HG02763 (cell line): ENCODE measurements at regions not wholly inside any gene's neighbourhood (a gene's known extent, or its start where the extent isn't known, plus 50 kb on each side); places are given as distances from the start of the nearest gene placed in this dataset.
"Not testable (repeated sequence)": the region's sequence is repeated elsewhere in the genome, so short reads cannot be mapped to it uniquely, and the experiment has no call there.

Experiments used
- ATAC-seq: cut with Tn5 transposase; IDR thresholded peaks from one replicate; pipeline ENCODE4 v1.9.1; 2021; ENCODE audit warnings: mild to moderate bottlenecking, moderate library complexity; ENCODE audit not compliant: unreplicated experiment

GRCh38 chr6:156231026-156231765, 546.0 kb upstream of the ARID1B start:
- no peak for ATAC-seq

GRCh38 chr6:156219973-156220372, 557.2 kb upstream of the ARID1B start:
- ATAC-seq: no peak

DNA sequence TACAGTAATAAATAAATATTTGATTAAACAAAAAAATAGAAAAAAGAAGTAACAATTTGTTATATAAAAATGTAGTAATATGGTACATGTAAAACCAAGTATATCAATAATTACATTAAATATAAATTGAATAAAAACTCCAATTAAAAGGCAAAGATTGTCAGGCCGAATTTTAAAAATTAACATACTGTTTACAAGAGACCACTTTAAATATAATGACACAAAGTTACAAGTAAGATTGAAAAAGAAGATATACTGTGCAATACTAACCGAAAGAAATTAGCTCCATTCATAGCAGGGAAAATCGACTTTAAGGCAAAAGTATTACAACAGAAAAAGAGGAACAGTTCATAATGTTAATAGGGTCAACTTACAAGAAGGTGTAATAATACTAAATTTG, 571.5 kb upstream of the ARID1B start:
- no peak for ATAC-seq

DNA sequence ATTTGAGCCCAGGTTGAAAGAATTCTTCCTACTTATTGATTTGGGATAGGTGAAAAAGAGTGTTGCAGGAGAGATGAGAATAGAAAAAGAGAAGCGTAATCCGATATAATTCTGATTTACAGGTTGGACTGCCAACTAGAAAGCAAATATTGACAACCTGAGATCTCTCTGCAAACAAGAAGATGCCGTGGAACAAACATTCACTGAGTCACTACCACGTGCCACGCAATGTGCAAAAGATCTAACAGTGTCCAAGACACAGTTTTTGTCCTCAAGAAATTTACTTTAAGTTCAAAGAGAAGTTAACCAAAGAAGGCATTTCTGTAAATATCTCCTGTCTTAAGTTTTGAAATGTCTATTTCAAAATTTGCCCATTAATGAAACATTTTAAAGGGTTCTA, 578.0 kb upstream of the ARID1B start:
- ATAC-seq: no peak

- ATAC-seq: no peak
Observed at GRCh38 chr6:156197513-156197912, 579.7 kb upstream of the ARID1B start.

- ATAC-seq: no peak
Observed at GRCh38 chr6:156194981-156195380, 582.2 kb upstream of the ARID1B start.

GRCh38 chr6:156193381-156193780, 583.8 kb upstream of the ARID1B start:
- no peak for ATAC-seq

DNA sequence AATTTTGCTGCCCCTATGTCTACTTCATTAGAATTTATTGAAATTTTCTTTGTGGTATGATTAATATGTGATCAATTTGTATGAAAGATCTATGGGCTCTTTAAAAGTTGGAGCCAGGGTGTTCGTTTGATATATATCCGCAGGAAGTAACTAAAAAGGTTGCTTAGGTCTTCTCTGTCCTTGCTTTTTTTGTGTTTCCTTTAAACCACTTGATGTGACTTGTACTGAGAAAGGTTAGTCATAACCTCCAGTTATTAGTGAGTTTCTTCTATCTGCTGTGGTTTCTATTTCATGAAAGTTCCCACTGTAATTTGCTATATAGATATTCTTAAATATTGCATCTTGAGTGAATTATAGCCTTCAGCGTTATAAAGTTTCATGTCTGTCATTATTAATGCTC, 585.3 kb upstream of the ARID1B start:
- no peak for ATAC-seq

DNA sequence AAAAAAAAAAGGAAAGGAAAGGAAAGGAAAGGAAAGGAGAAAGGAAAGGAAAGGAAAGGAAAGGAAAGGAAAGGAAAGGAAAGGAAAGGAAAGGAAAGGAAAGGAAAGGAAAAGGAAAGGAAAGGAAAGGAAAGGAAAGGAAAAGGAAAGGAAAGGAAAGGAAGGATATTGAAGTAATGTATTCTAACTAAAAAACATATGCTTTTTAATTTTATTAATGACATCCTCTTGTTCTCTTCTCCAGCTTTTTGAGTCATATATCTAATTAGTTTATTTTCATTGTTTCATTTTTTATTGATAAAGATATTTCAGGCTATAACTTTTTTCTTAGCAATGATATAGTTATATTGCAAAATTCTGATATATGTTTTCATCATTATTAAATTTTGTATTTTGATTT, 585.8 kb upstream of the ARID1B start:
- ATAC-seq: not testable (repeated sequence)

DNA sequence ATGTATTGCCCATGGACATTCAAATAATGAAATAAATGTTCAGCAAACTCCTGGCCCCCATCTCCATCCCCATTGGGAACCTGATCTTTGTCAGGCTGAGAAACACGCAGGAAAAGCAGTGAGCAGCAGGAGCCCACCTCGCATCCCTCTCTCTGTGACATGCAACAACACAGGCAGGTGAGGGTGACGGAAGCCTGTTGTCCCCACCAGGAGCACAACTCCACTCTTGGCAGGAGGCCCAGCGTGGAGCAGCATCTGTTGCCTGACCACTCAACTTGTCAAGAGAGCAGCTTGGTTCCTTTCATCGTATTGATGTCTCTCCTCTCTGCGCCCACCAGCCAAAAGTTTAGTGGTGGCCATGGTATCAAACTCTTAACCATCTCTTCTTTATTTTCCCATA, 586.9 kb upstream of the ARID1B start:
- no peak for ATAC-seq

DNA sequence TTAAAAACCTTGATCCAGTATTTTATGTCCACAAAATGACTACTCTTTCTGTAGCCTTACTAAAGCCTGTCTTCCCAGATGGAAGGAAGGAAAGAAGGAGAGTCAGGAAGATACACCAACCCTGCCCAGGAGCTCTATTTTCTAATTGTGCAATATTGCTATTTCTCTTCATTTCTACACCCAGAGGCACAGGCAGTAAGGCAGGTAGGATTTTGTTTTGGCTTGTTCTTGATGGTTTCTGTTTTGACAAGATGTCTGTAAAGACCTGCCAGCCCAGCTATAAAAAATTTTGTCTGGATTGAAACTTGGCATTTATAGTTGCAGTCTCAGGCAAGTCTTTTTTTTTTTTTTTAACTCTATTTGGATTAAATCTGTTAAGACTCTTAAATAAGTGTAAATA, 587.5 kb upstream of the ARID1B start:
- ATAC-seq: no peak

DNA sequence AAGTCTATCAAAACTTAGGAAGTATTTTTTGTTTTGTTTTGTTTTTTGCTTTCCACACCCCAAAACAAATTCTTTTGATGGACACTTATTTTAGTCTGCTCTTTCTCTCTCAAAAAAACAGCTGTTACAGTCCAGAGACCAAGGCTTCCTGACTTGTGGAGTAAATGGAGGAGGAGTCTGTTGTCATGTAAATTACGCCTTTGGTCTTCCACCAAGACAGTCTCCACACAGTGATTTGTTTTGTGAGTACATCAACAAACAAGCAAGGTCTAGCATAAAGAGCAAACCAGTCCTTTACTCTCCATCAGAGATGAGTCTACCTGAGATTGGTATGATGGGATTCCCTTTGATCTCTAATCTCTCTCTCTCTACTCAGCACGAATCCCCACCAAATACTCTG, 588.0 kb upstream of the ARID1B start:
- ATAC-seq: no peak

GRCh38 chr6:156185113-156185512, 592.1 kb upstream of the ARID1B start:
- no peak for ATAC-seq

DNA sequence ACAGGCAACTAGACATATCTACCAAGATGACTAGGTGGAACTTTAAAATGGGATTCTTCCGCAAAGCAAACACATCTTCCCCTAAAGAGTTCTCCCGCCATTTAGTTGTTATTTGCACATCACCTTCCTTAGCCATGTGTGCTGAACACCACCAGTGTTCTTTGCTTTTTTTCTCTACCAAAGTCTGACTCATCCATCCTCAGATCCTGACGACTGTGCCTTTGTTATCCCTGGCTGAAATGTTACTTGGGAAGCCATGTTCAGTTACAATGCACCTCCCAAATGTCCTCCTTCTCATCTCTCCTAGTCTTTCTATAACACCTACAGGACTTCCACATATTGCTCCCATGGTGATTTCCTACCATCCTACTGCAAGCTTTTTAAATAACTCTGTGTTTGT, 593.5 kb upstream of the ARID1B start:
- no peak for ATAC-seq

- ATAC-seq: no peak
Observed at GRCh38 chr6:156182356-156182755, 594.8 kb upstream of the ARID1B start.

- no peak for ATAC-seq
Observed at GRCh38 chr6:156181506-156181905, 595.7 kb upstream of the ARID1B start.

DNA sequence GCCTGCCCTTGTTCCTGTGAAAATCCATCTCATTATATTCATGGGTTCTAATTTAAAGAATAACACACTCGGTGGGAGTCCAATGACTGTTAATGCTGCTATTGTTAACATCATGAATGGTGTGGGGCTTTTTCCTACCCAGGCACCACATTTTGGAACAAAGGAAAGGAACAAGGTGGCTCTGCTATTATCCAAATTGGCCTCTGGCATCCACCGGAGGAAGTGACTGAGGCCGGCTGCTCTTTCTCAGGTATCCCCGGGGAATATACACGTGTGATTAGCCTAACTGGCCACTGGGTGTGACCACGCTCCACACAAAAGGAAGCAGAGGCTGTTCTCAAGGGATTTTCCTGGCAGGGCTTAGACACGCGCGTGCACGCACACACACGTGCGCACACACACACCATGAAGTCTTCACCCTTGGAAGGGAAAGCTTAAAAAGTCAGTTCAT, 601.2 kb upstream of the ARID1B start:
- no peak for ATAC-seq

- no peak for ATAC-seq
Observed at GRCh38 chr6:156175433-156175832, 601.7 kb upstream of the ARID1B start.

DNA sequence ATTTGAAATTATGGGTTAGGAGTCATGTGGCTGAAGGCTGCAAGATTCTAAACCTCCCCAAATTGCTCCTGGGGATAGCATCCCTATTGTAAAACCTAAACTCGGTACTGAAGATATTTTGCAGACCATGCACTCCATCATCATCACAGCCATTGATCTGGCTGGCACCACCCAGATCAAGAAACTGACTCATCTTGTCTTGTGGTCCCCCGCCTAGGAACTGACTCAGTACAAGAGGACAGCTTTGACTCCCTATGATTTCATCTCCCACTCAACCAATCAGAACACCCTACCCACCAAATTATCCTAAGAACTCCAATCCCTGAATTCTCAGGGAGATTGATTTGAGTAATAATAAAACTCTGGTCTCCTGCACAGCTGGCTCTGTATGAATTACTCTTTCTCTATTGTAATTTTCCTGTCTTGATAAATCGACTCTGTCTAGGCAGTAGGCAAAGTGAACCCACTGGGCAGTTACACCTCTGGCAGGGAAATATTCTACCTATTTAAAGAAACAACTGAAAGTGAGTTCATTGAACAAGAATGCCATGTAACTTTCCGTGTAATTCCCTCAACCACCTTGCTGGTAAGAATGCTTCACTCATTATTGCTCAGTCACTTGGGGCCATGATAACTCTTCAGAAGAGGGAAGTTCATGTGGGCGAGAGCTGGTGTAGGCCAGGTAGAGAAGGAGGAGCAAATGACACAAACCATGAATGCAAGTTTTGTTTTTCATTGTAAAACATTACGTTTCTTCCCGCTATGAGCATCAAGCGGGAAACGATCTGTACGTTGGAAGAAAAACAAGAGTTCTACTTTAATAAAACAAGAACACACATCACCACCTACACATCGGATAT, 602.9 kb upstream of the ARID1B start:
- ATAC-seq: no peak

DNA sequence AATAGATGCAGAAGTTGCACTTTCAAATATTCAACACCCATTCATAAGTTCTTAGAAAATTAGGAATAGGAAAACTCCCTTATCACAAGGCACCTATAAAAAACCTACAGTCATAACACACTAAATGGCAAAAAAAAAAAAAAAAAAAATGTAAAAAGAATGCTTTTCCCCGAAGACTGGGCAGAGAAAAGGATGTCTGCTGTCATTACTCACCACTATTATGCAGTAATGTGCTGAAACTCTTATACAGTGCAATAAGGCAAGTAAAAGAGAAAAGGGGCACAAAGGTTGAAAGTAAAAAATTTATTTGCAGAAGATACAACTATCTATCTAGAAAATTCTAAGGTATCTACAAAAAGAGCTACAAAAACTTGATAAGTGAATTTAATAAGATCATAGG, 607.8 kb upstream of the ARID1B start:
- ATAC-seq: no peak

DNA sequence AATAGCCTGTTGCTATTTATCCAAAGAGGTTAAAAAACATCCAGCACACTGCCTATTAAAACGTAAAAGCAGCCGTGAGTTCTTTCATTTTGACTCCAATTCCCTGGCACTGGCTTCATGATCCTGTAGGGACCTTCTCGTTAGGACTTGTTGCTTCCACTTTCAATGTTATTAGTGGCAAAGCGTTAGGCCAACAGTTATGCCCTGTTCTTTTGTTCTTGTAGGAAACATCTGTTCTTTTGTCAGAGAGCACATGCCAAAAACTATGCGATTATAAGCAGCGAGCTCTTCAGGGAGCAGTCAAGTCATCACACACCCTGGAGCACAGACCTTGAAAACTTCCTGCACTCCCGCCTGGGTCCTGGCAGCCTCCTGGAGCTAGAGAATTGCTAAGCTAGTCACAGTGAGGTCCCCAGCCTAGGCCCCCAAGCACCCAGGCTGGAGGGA, 609.5 kb upstream of the ARID1B start:
- ATAC-seq: no peak

GRCh38 chr6:156167016-156167624, 610.1 kb upstream of the ARID1B start:
- no peak for ATAC-seq
